HUES6 (cell line): ENCODE measurements at regions not wholly inside any gene's neighbourhood (a gene's known extent, or its start where the extent isn't known, plus 50 kb on each side); places are given as distances from the start of the nearest gene placed in this dataset.

ENCODE experiments used
- H3K27ac ChIP-seq: 2 replicates; pipeline ENCODE4 v1.7.0; 2013; ENCODE audit warnings: low read depth, mild to moderate bottlenecking, low read length, inconsistent platforms
- H3K27me3 ChIP-seq: 2 replicates; pipeline ENCODE4 v1.6.1; 2013; ENCODE audit warnings: low read length; ENCODE audit not compliant: control insufficient read depth, insufficient read depth
- H3K36me3 ChIP-seq: 2 replicates; pipeline ENCODE4 v1.6.1; 2013; ENCODE audit warnings: low read length; ENCODE audit not compliant: control insufficient read depth, insufficient read depth
- H3K4me1 ChIP-seq: 2 replicates; pipeline ENCODE4 v1.6.1; 2013; ENCODE audit warnings: low read length; ENCODE audit not compliant: control insufficient read depth, insufficient read depth
- H3K4me3 ChIP-seq: 2 replicates; pipeline ENCODE4 v1.5.1; 2013; ENCODE audit warnings: low read depth, low read length
- H3K9ac ChIP-seq: one replicate; pipeline ENCODE4 v1.6.1; 2013; ENCODE audit warnings: mild to moderate bottlenecking, low read length
- H3K9me3 ChIP-seq: 2 replicates; pipeline ENCODE4 v1.6.1; 2013; ENCODE audit warnings: low read depth, low read length; ENCODE audit not compliant: control insufficient read depth, insufficient read depth

DNA sequence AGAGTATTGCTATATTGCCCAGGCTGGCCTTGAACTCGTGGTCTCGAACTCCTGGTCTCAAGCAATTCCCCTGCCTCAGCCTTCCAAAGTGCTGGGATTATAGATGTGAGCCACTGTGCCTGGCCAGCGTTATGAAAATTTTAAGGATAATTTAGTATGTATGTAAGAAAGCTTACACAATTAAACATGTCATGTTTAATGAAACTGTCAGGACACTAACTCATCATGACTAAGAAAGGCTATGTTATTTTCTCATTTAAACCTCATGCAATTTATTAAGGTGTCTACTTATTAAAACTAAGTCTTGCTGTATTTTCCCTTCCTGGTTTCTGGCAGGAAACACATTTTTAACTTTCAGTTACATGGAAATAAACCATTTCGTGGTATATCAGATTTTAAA lies 106.8 kb upstream of the ATP10A start:
- Histone ChIP-seq H3K27ac (no peak overlapping the region), H3K9ac (no peak overlapping the region), H3K9me3 (no peaks in the 10 kb centered on the region), H3K36me3 (no peaks in the 10 kb centered on the region), H3K4me3 (no peak overlapping the region), H3K4me1 (no peaks in the 10 kb centered on the region; the same call in 1 of the 2 replicates), H3K27me3 (no peaks in the 10 kb centered on the region)

DNA sequence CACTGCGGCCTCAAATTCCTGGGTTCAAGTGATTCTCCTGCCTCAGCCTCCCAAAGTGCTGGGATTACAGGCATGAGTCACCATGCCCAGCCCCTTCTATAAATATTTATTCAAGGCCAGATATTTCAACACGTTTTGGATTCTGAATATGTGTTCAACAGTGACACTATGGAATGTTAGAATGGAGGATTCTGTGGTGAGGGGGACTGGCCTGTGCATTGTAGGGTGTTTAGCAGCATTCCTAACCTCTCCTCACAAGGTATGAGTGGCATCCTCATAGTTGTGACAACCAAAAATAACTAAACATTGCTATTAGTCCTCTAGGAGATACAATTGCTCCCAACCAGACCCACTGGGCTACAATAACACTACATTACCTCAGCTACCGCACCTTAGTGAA lies 104.0 kb upstream of the ATP10A start:
- Histone ChIP-seq H3K4me3 (no peak overlapping the region), H3K27ac (no peak overlapping the region), H3K4me1 (no peaks in the 10 kb centered on the region; the same call in 1 of the 2 replicates), H3K9me3 (no peaks in the 10 kb centered on the region), H3K27me3 (no peaks in the 10 kb centered on the region), H3K9ac (no peak overlapping the region), H3K36me3 (no peaks in the 10 kb centered on the region)

DNA sequence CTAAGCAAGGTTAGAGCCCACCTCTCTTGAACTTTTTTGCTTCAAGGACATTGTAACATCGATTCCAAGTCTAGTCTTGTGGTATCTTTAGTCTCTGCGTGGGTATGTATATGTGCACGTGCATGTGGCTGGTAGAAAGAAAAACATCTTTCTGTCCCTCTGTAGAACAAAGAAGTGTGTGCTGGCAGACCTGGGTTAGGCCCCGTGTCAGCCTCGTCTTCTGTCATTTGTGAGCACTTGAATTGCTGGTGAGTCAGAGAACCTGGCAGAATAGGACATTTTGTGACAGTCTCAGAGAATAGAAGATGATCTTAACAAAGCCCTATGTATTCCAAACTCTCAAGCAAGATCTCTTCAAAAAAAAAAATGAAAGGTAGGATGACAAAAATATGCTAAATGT lies 102.2 kb upstream of the ATP10A start:
- H3K4me3 ChIP-seq, result no peak overlapping the region
- no peaks in the 10 kb centered on the region for H3K9me3 ChIP-seq
- H3K4me1 ChIP-seq, result no peaks in the 10 kb centered on the region; the same call in 1 of the 2 replicates
- H3K36me3 ChIP-seq, result no peaks in the 10 kb centered on the region
- no peak overlapping the region for H3K9ac ChIP-seq
- no peaks in the 10 kb centered on the region for H3K27me3 ChIP-seq
- H3K27ac ChIP-seq, result no peak overlapping the region

DNA sequence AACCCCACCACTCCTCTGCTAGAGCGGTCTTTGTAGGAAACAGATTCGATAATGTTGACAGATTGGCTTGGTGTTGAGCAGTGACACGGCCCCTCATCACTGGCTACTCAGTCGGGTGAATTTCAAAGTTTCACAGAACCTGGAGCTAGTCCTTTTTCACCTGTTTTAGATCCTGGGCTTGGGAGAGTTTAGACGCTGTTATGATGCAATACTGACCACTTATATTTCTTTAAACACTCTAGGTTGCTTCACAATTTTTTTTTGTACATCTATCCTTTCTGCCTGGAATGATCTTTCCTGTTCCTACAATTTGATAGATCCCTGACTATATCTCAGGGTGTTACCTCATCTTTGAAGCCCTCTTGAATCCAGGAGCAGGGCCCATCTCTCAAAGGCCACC lies 97.1 kb upstream of the ATP10A start:
- Histone ChIP-seq H3K27ac (no peak overlapping the region), H3K9ac (no peak overlapping the region), H3K9me3 (no peaks in the 10 kb centered on the region), H3K4me3 (no peak overlapping the region), H3K4me1 (no peaks in the 10 kb centered on the region; the same call in 1 of the 2 replicates), H3K36me3 (no peaks in the 10 kb centered on the region), H3K27me3 (no peaks in the 10 kb centered on the region)

DNA sequence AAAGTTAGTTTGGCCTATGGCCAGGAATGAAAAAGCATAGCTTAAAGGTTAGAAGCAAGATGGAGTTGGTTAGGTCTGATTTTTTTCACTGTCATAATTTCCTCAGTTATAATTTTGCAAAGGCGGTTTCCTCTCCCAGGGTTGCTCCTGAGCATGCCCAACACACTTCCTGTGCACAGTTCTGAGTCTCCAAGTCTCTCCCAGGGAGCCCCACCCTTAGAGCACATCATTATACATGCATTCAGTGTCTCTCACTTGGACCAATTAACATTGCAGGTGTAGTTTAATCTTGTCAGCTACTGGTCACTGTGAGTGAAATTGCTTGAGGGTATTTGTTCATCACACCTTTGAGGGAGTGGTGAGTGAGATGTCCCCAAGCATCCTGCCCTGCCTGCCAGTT lies 96.0 kb upstream of the ATP10A start:
- Histone ChIP-seq H3K4me1 (no peaks in the 10 kb centered on the region), H3K9ac (no peak overlapping the region), H3K4me3 (no peak overlapping the region), H3K9me3 (no peaks in the 10 kb centered on the region), H3K27me3 (no peaks in the 10 kb centered on the region), H3K27ac (no peak overlapping the region), H3K36me3 (no peaks in the 10 kb centered on the region)

DNA sequence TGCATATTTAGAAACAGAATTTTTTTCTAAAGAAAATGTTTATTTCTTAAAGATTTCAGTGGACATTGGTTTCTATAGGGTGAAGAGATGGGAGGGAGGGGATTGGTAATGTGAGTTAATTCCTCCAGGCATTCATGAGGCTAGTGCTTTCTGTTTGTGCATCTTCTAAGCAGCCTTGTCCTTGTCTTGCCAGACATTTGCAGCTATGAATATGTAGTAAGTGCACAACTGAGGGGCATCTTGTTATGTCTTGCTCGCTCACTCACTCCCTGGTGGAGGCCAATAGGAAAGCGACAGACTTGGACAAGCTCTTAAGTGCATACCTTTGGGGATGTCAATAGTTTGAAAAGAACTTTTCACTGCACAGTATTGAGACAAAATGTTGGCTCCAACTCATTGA lies 92.5 kb upstream of the ATP10A start:
- H3K9ac ChIP-seq, result no peak overlapping the region
- H3K36me3 ChIP-seq, result no peaks in the 10 kb centered on the region
- no peaks in the 10 kb centered on the region for H3K4me1 ChIP-seq
- H3K4me3 ChIP-seq, result no peak overlapping the region
- no peak overlapping the region for H3K27ac ChIP-seq
- no peaks in the 10 kb centered on the region for H3K9me3 ChIP-seq
- H3K27me3 ChIP-seq, result no peaks in the 10 kb centered on the region

DNA sequence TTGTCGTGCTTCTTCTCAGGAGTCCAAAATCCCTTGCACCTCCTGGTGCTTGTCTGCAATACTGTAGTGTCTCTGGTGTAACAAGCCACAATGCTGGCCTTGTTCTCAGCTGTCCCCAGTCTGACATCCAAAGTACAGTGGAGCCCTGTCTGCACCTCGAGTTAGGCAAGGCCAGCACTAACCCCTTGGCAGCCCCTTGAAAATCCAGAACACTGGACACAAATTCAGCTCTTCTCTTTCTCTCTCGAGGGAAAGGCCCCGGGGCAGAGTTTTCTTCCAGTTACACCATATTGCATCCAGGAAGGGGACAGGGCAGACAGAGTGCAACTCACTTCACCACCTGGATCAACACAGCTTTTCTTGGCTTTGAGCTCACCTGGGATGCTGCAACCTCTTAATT lies 91.3 kb upstream of the ATP10A start:
- H3K4me3 ChIP-seq, result no peak overlapping the region
- H3K36me3 ChIP-seq, result no peaks in the 10 kb centered on the region
- no peak overlapping the region for H3K27ac ChIP-seq
- no peak overlapping the region for H3K9ac ChIP-seq
- H3K4me1 ChIP-seq, result no peaks in the 10 kb centered on the region
- no peaks in the 10 kb centered on the region for H3K9me3 ChIP-seq
- H3K27me3 ChIP-seq, result no peaks in the 10 kb centered on the region

- Histone ChIP-seq H3K4me3 (no peak overlapping the region), H3K9me3 (no peaks in the 10 kb centered on the region), H3K36me3 (no peaks in the 10 kb centered on the region), H3K4me1 (peaks cover 19% of the 10 kb centered on the region; the same call in 1 of the 2 replicates), H3K9ac (no peak overlapping the region), H3K27ac (no peak overlapping the region), H3K27me3 (no peaks in the 10 kb centered on the region)
Measured at GRCh38 chr15:25950014-25950413, 86.9 kb upstream of the ATP10A start.

GRCh38 chr15:25947323-25948314 lies 84.5 kb upstream of the ATP10A start:
- no peak overlapping the region for H3K9ac ChIP-seq
- H3K27ac ChIP-seq, result no peak overlapping the region
- H3K27me3 ChIP-seq, result no peaks in the 10 kb centered on the region
- no peak overlapping the region for H3K4me3 ChIP-seq
- peaks cover 19% of the 10 kb centered on the region; the same call in 1 of the 2 replicates for H3K4me1 ChIP-seq
- no peaks in the 10 kb centered on the region for H3K9me3 ChIP-seq
- no peaks in the 10 kb centered on the region for H3K36me3 ChIP-seq

- H3K27ac ChIP-seq, result no peak overlapping the region
Measured at GRCh38 chr15:25946241-25946805, 83.2 kb upstream of the ATP10A start.

GRCh38 chr15:25944386-25944785 lies 81.3 kb upstream of the ATP10A start:
- Histone ChIP-seq H3K9me3 (no peaks in the 10 kb centered on the region), H3K4me3 (no peak overlapping the region), H3K27ac (no peak overlapping the region), H3K9ac (no peak overlapping the region), H3K4me1 (peaks cover 19% of the 10 kb centered on the region; the same call in 1 of the 2 replicates), H3K36me3 (no peaks in the 10 kb centered on the region), H3K27me3 (no peaks in the 10 kb centered on the region)

More at GRCh38 chr15:25946241-25946805, 83.2 kb upstream of the ATP10A start:
- H3K4me3 ChIP-seq, result no peak overlapping the region
- H3K27me3 ChIP-seq, result no peaks in the 10 kb centered on the region
- H3K9ac ChIP-seq, result no peak overlapping the region
- H3K4me1 ChIP-seq, result peaks cover 19% of the 10 kb centered on the region; the same call in 1 of the 2 replicates
- H3K36me3 ChIP-seq, result no peaks in the 10 kb centered on the region
- H3K9me3 ChIP-seq, result no peaks in the 10 kb centered on the region
